SU-DHL-6 (cell line): ENCODE measurements at regions not wholly inside any gene's neighbourhood (a gene's known extent, or its start where the extent isn't known, plus 50 kb on each side); places are given as distances from the start of the nearest gene placed in this dataset.

ENCODE experiments used
- CTCF ChIP-seq: fragments of 200-600 bp; sonication (generic); IDR thresholded peaks from one replicate; pipeline ENCODE4 v1.5.1; 2017; ENCODE audit warnings: antibody characterized with exemption, mild to moderate bottlenecking, low read length, moderate library complexity; ENCODE audit not compliant: insufficient read depth, poor library complexity, severe bottlenecking
- EZH2phosphoT487 ChIP-seq: fragments of 200-600 bp; sonication (generic), shearing (Covaris generic); conservative IDR thresholded peaks from 2 replicates; pipeline ENCODE4 v1.6.1; 2018; ENCODE audit warnings: mild to moderate bottlenecking, antibody characterized with exemption, low read length, moderate library complexity, mixed read lengths

- TF ChIP-seq CTCF (no peak), EZH2phosphoT487 (no peak)
Measured at GRCh38 chr2:48036312-48036711, 130.0 kb upstream of the FBXO11 start.
